Heart left ventricle (tissue), 13 donors: ENCODE measurements at regions not wholly inside any gene's neighbourhood (a gene's known extent, or its start where the extent isn't known, plus 50 kb on each side); places are given as distances from the start of the nearest gene placed in this dataset.

ENCODE experiments used
- CTCF ChIP-seq, 12 donors: fragments of 200-600 bp; sonication (generic) in 4 of 12; IDR thresholded peaks; one replicate each; pipeline versions ENCODE4 v1.5.0 to v1.8.0; 2018 to 2022; ENCODE audit warnings: antibody characterized with exemption in 12 of 12, mild to moderate bottlenecking in 5 of 12
- POLR2A ChIP-seq, 2 donors: fragments of 450-650 bp; IDR thresholded peaks; one replicate each; pipeline ENCODE4 v1.6.1; 2017; ENCODE audit warnings: antibody characterized with exemption in 2 of 2, mild to moderate bottlenecking in 2 of 2, moderate library complexity in 2 of 2
- donor health status: ischemic (EF 13 %, LVEDD 7.1; RV severe dilation, severe dysfunction).
- donor health status: DM: no; HTN: yes; CAD: no.
- donor health status: DM: no; HTN: no; CAD: no.
- donor health status: ischemic (EF 25% LVEDD 6.9; RV normal size, moderate dysfunction).
- donor health status: ischemic (EF 25% LVEDD 5.7; RV mildly dilated, moderate dysfunction).
- donor health status: ischemic (EF 35%, LVEDD 5.7; RV mildly dilated, moderate dysfunction).
- donor health status: nonischemic (EF 11% LVEDD 7.7; RV severe dilation, severe dysfunction).
- donor health status: DM: yes; HTN: yes; CAD: no.
- donor health status: PGD.
- donor health status: ischemic (EF 29% LVEDD 5.4; RV normal size, mild dysfunction).
- donor health status: nonischemic (EF 23%, LVEDD 6.1; RV moderate dilation, normal function).

- TF ChIP-seq CTCF (IDR thresholded peaks at IDR 0.05) (no peak), POLR2A (IDR thresholded peaks at IDR 0.05) (no peak)
Observed at GRCh38 chr5:167849874-167850273, 441.6 kb upstream of the WWC1 start.
